Activated CD4-positive, alpha-beta T cell treated with anti-CD3 and anti-CD28 coated beads for 48 hours (primary cell): ENCODE measurements at regions not wholly inside any gene's neighbourhood (a gene's known extent, or its start where the extent isn't known, plus 50 kb on each side); places are given as distances from the start of the nearest gene placed in this dataset.
"Not testable (repeated sequence)": the region's sequence is repeated elsewhere in the genome, so short reads cannot be mapped to it uniquely, and the experiment has no call there.

Source experiments
- DNase-seq: peaks from one replicate; pipeline ENCODE4 v3.0.0-alpha.2; 2020

DNA sequence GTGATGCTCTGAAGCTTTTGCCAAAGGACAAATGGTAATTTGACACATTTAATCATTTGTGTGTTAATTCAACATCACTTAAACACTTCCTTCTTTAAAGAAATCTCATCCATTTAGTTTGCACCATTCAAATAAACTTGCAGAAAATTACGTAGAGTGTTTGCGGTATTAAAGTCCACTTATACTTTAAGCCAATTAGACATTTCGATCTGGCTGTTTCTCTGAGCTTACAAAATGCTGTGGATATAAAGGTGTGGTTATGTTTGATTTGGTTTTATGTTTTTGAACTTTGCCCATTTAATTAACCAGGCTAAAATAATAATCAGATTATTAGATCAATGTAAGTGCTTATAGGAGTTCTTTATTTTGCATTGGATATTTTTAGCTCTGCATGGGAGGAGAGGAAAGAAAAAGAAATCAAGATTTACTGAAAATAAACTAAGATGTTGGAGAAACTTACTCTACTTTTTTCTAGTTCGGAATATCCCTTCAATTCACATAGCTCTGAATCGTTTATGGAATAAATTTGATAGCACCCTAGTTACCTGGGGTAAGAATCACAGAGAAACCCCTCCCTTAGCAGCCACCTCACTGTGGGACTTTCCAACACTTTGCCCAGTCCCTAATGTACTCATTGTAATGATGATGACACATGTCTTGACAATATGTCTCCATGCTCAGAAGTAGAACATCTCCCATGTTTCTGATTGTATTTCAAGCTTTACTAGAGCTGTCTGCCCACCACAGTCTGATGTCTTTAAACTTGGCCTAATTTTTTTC lies 268.0 kb downstream of the BTG1 start:
- DNase-seq: peak; percentile 32

DNA sequence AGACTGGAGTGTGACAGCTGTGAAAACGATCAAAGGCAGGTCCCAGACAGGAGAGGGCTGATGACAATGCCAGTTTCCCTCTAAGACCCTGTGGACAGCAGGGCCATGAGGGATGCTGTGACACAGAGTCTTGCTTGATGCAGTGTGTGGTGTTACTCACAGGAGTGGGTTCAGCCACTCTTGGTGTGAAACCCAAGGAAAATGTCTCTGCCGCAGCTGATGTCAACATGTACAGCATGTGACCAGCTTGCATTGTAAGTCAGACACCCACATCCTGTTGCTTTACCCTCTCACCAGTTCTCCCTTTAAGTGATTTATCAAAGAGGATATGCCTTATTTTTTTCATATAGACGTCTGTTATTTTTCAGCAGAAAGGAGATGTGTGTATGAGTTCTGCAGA lies 268.6 kb downstream of the BTG1 start:
- peak; percentile 82 for DNase-seq

DNA sequence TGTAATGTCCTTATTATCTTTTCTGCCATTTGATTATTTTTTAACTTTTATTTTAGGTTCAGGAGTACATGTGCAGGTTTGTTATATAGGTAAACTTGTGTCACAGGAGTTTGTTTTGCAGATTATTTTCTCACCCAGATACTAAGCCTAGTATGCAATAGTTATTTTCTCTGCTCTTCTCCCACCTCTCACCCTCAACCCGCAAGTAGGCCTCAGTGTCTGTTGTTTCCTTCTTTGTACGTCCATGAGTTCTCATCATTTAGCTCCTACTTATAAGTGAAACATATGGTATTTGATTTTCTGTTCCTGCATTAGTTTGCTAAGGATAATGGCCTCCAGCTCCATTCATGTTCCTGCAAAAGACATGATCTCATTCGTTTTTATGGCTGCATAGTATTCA lies 270.0 kb downstream of the BTG1 start:
- not testable (repeated sequence) for DNase-seq

DNA sequence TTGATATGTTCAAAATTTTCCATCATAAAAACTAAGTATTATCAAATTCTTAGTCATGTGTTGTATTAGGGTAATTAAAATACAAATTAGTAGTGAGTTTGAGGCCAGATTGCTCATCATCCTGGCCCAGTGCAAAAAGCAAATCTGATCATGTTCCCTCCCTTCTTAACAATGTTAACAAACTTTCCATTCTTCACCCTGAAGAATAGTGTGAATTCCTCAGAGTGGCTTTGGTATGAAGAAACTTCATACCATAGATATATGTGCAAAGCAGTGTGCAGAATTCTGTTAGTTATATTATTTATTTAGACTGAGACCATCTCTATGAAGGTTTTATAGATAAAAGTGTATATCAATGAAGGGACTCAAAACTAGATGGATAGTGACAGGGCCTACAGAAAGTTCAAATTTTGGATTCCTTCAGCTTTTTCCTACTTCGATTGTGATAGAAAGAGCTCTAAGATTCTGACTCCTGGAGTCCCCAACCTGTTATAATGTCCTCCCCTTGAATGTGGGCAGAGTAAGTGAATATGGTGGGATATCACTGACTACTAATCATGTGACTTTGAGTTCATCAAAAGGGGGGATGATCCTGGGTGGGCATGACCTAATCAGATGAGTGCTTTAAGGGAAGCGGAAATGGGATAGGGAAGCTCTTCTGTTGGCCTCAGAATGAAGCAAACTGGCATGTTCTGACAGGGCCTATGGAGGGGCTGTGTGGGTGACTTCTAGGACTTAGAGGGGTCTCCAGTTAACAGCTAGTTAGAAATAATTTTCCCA lies 271.4 kb downstream of the BTG1 start:
- no peak for DNase-seq

DNA sequence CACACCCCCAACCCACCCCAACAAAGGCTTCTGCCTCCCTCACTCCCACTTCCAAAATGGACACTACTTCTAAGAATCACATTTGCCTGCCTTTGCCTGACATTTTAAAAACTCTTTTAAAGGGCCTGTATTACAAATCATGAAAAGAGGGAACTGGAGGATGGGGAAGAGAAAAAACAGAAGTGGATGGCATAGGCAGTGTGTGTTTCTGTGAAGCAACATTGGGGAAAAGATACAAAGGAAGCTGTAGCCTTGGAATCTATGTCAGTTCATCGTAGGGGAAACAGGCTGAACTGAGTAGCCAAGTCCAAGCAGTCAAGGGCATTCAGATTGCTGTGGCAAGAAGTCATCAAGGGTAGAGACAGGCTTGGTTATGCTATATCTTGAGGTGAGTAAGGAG lies 273.9 kb downstream of the BTG1 start:
- no peak for DNase-seq

DNA sequence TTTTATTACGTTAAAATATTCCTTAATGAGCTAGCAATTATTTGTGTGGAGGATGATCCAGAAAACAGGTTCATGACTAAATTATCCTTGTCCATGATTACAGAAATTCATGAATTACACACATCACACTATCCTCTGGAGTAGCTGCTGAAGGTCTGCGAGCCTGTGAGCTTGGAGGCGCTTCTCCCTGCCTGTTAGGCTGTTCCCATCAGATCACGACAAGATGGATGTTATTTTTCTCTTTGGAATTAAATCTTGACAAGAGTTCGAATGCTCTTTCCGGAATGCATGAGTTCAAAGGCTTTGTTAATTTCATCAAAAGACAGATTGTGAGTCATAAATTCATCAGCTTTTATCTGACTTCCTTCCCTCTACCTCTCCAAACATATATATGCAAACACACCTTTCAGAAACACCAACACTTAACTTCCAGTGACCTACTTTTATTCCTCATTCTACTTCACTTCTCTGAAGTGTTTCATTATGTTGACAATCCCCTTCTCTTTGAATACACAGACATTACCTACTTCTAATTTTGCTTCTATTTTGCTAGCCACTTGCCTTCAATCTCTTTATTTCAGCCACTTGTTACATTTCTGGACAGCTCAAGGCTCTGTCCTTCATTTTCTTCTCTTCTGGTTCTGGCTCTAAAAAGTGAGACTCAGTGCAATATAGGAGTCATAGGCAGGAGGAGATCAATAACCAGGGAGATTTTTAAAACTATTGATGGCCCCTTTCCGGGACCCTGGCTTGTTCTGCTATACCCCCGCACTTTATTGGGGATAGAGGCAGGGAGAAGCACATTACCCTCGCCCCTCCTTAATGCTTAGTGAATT lies 274.6 kb downstream of the BTG1 start:
- no peak for DNase-seq

DNA sequence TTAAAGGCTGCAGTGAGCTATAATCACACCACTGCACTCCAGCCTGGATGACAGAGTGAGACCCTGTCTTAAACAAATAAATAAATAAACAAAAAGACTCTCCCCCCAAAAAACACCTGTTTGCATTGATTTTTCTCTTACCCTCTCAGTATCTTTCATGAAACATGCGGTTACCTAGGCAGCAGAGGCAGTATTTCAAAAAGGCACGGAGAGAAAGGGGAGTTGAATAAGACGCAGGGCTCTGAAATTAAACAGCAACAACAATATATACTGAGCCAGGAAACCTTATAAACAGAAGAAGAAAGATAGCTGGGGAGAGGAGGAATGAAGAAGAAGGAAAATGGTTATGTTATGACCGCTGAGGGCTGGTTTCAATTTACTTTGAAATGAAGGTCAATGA lies 277.6 kb downstream of the BTG1 start:
- no peak for DNase-seq

DNA sequence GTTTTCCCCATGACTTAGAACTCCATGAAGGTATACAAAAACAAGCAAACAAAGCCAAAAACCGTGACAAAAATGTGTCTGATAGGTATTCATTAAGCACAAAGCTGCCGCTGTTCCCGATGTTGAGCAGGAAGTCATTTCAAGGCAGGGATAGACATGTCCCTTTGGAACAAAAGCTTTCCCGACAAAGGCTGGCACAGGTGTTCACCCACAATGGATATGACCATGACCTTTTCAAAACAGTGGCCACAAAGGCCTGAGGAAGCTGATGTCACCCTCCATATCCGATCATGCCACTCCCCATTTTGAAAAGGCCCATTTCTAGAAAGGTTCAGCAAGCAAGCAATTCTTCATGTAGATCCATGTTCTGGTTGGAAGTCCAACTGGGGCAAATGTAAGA lies 279.1 kb downstream of the BTG1 start:
- DNase-seq: no peak

DNA sequence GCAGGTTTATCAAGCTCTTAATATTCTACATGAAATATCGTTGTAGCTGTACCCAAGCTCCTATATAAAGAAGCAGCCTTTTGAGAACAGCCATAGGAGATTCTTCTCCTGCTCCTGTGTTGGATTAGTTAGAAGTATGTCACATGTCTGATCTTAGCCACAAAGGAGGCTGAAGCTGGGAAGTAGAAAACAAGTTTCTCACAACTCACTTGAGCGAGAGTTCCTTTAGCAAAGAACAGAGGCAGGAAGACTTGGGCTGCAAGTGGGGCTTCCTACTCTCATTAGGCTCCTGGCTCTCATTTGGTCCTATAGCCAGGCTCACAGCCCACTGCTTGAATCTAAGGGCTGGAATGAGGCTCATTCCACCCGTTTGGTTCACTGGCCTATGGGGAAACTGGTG lies 281.9 kb downstream of the BTG1 start:
- DNase-seq: no peak

DNA sequence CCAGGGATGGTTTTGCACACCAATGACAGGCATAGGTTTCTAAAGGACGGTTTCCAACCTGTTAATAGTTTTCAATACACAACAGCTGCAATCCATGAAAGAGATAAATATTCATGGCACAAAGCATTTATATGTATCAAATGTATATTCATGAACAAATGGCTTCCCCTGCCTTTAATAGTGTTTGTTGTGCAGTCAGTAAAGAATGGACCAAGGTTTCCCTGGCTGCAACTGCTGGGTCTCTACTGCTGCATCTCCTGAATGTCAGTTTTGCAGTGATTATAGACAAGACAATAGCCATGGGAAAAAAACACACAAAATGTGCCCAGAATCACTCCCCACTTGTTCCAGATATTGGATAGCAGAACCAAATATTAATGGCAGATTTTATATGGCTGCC lies 284.1 kb downstream of the BTG1 start:
- no peak for DNase-seq

DNA sequence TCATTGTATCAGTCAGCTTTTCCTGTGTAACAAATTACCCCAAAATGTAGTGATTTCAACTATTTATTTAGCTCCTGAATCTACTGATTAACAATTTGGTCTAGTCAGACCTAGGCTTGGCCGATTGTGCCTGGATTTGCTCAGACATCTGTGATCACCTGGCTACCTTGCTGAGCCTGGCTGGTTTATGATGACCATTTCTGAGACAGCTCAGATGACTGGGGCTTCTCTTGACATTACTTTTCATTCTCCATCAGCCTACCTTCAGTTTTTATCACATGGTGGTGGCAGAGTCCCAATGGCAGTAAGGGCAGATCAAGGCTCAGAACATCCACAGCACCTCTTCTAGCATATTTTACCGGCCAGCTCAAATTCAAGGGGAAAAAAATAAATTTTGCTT lies 286.3 kb downstream of the BTG1 start:
- DNase-seq: no peak

DNA sequence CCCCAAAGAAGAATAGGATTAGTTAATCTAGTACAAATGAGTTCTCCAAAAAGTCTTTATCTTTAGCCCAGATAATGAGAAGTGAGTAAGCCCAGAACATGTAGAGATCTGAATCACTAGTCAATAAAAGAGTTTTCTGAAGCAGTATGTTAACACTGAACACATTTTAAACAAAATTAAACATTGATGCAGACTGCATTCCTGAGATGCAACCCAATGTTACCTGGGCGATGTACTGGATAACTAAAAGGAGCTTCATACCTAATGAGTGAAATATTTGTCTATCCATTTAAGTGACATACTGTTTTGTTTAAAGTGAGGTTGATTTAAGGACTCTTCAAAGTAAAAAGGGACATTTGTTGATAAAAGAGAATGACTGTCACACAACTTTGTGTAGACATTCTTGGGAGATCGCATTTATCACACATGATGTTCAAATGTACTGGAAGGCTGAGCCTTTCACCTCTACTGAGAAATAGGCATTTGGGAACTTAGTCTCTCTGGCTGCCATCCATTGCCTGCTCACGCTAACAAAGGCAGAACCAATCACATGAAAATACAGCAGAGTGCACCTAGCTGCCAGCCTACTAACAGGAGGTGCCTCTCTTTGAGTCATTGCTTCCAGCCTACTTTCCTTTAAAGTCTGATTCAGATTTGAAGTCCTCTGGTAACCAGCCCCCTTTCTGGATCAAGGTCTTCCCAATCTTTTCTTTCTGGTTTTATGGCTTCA lies 287.7 kb downstream of the BTG1 start:
- DNase-seq: no peak

DNA sequence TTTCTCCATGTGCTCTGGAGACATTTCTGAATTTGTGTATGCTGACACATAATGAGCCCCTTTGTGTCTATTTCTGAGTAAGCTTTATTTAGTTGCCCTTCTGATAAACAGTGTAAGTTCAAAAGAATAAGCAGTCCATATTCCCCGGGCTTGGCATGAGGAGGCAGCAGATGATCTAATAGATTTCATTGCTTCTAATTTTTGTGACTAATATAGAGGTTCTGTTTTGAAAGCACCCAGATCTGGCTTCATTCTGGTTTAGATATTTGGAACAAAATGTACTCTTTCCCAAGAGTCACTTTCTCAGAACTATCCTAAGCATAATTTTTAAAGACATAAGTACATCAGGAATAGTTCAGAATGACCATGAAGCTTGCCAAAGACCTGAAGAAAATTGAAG lies 290.9 kb downstream of the BTG1 start:
- no peak for DNase-seq

DNA sequence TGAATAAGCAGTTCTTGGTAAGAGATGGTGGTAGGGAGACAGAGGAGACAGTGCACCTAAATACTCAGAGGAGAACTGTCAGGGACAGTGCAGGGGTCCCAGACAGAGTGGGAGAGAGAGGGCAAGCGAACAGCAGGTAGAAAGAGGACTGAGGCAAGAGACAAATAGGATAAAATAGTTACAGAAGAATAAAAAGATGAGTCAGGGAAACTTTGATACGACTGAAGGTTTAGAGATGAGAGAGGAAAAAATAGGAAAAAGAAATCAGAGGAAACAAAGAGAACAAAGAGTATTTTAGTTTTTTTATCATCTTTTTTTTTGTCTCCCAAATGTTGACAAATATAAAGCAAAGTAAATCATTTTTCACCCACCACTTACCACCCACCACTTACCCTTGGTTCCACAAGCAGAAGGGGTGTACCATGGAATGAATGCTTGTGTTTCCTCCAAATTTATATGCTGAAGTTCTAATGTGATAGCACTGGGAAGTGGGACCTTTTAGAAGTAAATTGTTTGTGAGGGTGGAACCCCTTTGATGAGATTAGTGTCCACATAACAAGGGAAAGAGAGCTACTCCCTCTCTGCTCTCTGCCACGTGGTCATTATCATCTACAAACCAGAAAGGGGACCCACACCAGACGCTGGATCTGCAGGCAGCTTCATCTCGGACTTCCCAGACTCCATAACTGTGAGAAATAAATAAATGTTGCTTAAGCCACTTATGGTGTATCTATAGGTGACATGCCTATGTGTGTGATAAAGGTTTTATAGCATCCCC lies 292.1 kb downstream of the BTG1 start:
- DNase-seq: no peak

DNA sequence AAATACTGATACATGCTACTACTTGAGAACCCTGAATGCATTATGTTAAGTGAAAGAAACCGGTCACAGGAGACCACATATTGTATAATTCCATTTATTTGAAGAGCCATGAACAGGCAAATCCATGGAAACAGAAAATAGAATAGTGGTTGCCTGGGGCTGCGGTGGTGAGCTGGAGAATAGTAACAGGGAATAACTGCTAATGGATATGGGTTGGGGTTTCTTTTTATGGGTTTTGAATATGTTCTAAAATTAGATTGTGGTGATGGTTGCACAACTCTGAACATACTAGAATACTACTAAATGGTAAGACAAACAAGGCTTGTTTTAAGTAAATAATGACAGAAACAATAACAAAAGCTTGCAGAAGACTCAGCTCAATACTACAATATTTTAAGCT lies 293.0 kb downstream of the BTG1 start:
- no peak for DNase-seq

DNA sequence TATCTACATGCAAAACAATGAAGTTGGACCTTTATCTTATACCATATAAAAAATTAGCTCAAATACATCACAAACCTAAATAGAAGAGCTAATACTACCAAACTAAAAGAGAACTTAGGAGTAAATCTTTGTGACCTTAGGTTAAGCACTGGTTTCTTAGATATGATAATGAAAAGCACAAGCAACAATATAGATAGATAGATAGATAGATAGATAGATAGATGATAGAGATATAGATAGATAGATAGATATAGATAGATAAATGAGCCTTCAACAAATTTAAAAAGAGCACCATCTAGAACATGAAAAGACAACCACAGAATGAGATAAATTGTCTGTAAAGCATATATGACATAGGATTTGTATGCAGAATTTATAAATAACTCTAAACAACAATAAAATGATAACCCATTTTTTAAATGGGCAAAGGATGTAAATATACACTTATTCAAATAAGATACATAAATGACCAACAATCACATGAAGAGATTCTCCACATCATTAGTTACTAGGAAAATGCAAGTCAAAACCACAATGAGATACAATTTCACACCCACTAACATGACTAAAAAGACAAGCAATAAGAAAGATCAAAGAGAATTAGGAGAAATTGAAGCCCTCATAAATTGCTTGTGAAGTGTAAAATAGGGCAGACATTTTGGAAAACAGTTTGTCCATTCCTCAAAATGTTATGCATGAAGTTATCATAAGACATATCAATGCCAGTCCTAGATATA lies 293.7 kb downstream of the BTG1 start:
- no peak for DNase-seq

DNA sequence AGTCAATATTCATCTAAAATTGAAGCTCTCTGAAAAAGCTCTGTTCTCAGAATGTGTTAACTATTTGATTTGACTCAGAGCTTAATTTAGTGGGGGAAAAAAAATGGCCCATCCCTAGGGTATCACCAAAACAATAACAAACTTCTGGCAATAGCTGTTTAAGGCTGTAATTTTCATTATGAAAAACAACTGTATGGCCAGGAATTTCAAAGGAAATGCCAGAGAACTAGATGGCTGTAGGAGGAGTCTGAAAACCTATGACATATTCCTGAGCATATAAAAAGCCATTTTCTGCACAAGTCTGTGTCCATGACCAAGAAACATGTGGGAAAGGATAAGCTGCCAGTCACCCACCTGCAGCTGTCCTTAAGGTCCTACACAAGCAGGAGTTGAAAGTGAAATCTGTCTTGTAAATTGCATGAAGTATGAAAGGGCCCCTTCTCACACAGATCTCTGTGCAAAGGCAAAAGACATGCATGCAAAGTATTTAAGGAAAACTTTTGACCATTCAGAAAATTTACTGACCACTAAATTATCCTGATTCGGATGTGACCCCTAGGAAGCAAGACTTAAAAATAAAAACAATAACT lies 299.1 kb downstream of the BTG1 start:
- no peak for DNase-seq

DNA sequence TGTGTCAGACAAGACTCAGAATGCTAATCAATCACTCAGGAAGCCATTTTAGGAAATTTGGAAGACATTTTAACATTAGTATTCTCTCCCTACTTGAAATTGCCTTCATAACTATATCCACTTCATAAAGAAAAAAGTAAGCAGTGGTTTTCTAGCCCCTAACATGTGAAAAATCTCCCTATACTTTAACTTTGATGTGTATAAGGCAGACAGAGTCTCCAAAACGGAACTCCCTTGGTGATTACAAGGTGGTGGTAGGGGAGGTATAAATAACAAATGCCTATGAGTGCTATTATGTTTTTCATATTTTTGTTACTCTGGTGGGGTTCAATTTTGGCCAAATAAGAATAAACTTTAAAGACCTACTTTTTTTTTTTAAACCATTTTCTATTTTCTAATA lies 300.3 kb downstream of the BTG1 start:
- no peak for DNase-seq

DNA sequence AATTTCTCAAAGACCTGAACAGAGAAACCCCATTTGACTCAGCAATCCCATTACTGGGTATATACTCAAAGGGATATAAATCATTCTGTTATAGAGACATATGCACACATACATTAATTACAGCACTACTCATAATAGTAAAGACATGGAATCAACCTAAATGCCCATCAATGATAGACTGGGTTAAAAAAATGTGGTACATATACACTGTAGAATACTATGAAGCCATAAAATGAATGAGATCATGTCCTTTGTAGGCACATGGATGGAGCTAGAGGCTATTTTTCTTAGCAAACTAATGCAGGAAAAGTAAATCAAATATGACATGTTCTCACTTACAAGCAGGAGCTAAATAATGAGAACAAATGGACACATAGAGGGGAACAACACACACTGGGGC lies 303.8 kb downstream of the BTG1 start:
- no peak for DNase-seq

DNA sequence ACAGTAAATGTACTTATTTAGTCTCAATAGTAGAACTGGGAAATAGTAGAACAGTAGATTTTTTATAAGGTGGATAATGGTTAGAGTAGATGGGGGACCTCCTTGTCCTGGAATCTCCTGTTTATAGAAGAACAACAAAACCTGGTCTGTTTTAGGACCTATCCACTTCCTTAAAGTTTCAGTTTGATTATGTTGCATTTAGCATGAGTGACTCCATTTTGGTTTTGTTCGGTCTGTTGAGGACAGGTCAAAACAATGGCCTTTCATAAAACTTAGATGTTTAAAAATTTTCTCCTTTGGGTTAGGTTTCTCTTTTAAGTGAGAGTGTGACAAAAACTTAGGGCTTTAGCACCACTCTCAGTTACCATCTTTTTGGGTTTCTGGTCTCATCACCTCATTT lies 308.9 kb downstream of the BTG1 start:
- no peak for DNase-seq

DNA sequence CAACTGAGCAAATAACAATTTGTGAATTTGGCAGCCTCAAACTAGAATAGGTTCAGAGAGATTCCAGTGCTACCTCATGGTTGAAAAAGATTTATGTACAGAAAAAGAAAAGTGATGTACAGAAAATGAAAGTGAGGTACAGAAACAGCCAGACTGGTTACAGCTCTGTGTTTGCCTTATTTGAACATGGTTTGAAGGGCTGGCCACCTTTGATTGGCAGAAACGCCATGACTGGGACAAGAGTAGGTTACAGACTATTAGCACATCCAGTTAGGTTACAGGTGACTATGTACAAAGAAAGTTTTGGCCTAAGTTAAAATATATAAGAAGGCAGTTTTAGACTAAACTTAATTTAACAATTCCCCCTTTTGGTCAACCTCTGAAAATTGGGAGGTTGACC lies 309.4 kb downstream of the BTG1 start:
- DNase-seq: no peak
